Naive thymus-derived CD4-positive, alpha-beta T cell (primary cell): ENCODE measurements at regions not wholly inside any gene's neighbourhood (a gene's known extent, or its start where the extent isn't known, plus 50 kb on each side); places are given as distances from the start of the nearest gene placed in this dataset.

Source experiments
- ATAC-seq: fragments of 150-1000 bp; cut with Tn5 transposase; 2 replicates; pipeline ENCODE4 v1.10.0; 2021; ENCODE audit warnings: mild to moderate bottlenecking, moderate library complexity
- CTCF ChIA-PET: fragments of 350-600 bp; sonication (Branson Sonifier 250); formaldehyde crosslinking; loops from one replicate; lab custom pipeline; 2021; ENCODE audit warnings: antibody characterized with exemption; lab: Charles Lee
- POLR2A ChIA-PET: fragments of 350-600 bp; sonication (Branson Sonifier 250); formaldehyde crosslinking; loops from one replicate; lab custom pipeline; 2021; ENCODE audit warnings: antibody characterized with exemption, inconsistent platforms; lab: Charles Lee
- DNase-seq, 9 donors: peaks; one replicate each; pipeline versions ENCODE4 v3.0.0 to v3.0.0-alpha.2; 2020 to 2022; ENCODE audit warnings: mixed read lengths in 1 of 9
- H3K27ac ChIP-seq: one replicate; pipeline ENCODE4 v1.7.0; 2013; ENCODE audit warnings: mild to moderate bottlenecking, low read depth, low read length, moderate library complexity
- H3K27me3 ChIP-seq, 2 donors: one replicate each; pipeline ENCODE4 v1.7.0; 2013; ENCODE audit warnings: low read length in 2 of 2, mild to moderate bottlenecking in 2 of 2, moderate library complexity in 2 of 2; ENCODE audit not compliant: control insufficient read depth in 2 of 2, insufficient read depth in 2 of 2
- H3K36me3 ChIP-seq, 3 experiments: 1 replicate in 2 of 3; 2 replicates in 1 of 3; pipeline ENCODE4 v1.7.0; 2013; ENCODE audit warnings: low read length in 3 of 3, mild to moderate bottlenecking in 3 of 3, moderate library complexity in 1 of 3; ENCODE audit not compliant: insufficient read depth in 3 of 3, control insufficient read depth in 2 of 3
- H3K4me1 ChIP-seq, 2 donors: one replicate each; pipeline ENCODE4 v1.7.0; 2013; ENCODE audit warnings: low read length in 2 of 2, mild to moderate bottlenecking in 2 of 2, moderate library complexity in 1 of 2; ENCODE audit not compliant: control insufficient read depth in 2 of 2, insufficient read depth in 2 of 2
- H3K4me3 ChIP-seq: 2 replicates; pipeline ENCODE4 v1.7.0; 2013; ENCODE audit warnings: mild to moderate bottlenecking, low read length
- H3K9me3 ChIP-seq, 3 experiments: 1 replicate in 2 of 3; 2 replicates in 1 of 3; pipeline ENCODE4 v1.7.0; 2013; ENCODE audit warnings: low read length in 3 of 3; ENCODE audit not compliant: control insufficient read depth in 2 of 3
- H3K27ac Mint-ChIP-seq, 9 donors: one replicate each; pipeline ENCODE4 v1.8.0; 2020 to 2022; ENCODE audit warnings: mixed read lengths in 9 of 9, mild to moderate bottlenecking in 8 of 9, moderate library complexity in 5 of 9, inconsistent platforms in 2 of 9
- H3K27me3 Mint-ChIP-seq, 5 donors: one replicate each; pipeline ENCODE4 v1.8.0; 2021 to 2022; ENCODE audit warnings: mixed read lengths in 5 of 5, mild to moderate bottlenecking in 1 of 5
- H3K36me3 Mint-ChIP-seq, 5 donors: one replicate each; pipeline ENCODE4 v1.8.0; 2020 to 2022; ENCODE audit warnings: mixed read lengths in 5 of 5, mild to moderate bottlenecking in 3 of 5, inconsistent platforms in 1 of 5
- H3K4me1 Mint-ChIP-seq, 7 donors: one replicate each; pipeline ENCODE4 v1.8.0; 2020 to 2022; ENCODE audit warnings: mixed read lengths in 7 of 7, mild to moderate bottlenecking in 3 of 7, inconsistent platforms in 1 of 7
- H3K4me3 Mint-ChIP-seq, 10 donors: one replicate each; pipeline ENCODE4 v1.8.0; 2020 to 2022; ENCODE audit warnings: mild to moderate bottlenecking in 10 of 10, mixed read lengths in 10 of 10, moderate library complexity in 6 of 10, inconsistent platforms in 2 of 10
- H3K9me3 Mint-ChIP-seq, 11 donors: one replicate each; pipeline ENCODE4 v1.8.0; 2020 to 2022; ENCODE audit warnings: mixed read lengths in 11 of 11, mild to moderate bottlenecking in 4 of 11, inconsistent platforms in 1 of 11, moderate library complexity in 1 of 11
- intact Hi-C, 2 donors: fragments of 100-400 bp; cut with micrococcal nuclease; formaldehyde crosslinking; loops; one replicate each; pipeline ENCODE4 v1.15.1; 2023

- DNase-seq: no peak
- H3K4me3 Mint-ChIP-seq: no peak overlapping the region
- CTCF ChIA-PET: no interaction called here
These were observed 892.1 kb upstream of the DDX18 start for GRCh38 chr2:116922414-116922813.

GRCh38 chr2:116924509-116924908 lies 890.0 kb upstream of the DDX18 start:
- Histone ChIP-seq H3K4me3 (no peak overlapping the region), H3K4me1 (no peaks in the 10 kb centered on the region), H3K36me3 (no peaks in the 10 kb centered on the region), H3K27ac (no peak overlapping the region), H3K27me3 (no peaks in the 10 kb centered on the region), H3K9me3 (no peaks in the 10 kb centered on the region)
- no peaks in the 10 kb centered on the region for H3K27me3 Mint-ChIP-seq
- no peaks in the 10 kb centered on the region for H3K4me1 Mint-ChIP-seq
- no peak for DNase-seq
- H3K27ac Mint-ChIP-seq: no peak overlapping the region
- CTCF ChIA-PET: no interaction called here
- POLR2A ChIA-PET: no interaction called here
- peaks cover 0 to 26% (median 5%) of the 10 kb centered on the region in 11 donors for H3K9me3 Mint-ChIP-seq
- no peak overlapping the region for H3K4me3 Mint-ChIP-seq
- intact Hi-C loops: no loop called here
- ATAC-seq: no peak
- no peaks in the 10 kb centered on the region for H3K36me3 Mint-ChIP-seq

More at GRCh38 chr2:116922414-116922813, 892.1 kb upstream of the DDX18 start:
- H3K9me3 ChIP-seq: no peaks in the 10 kb centered on the region
- H3K27me3 ChIP-seq: no peaks in the 10 kb centered on the region
- Mint-ChIP-seq H3K9me3 (peaks cover 0 to 11% (median 4%) of the 10 kb centered on the region in 11 donors), H3K36me3 (no peaks in the 10 kb centered on the region), H3K27ac (no peak overlapping the region), H3K4me1 (no peaks in the 10 kb centered on the region), H3K27me3 (no peaks in the 10 kb centered on the region)
- intact Hi-C loops: no loop called here
- H3K27ac ChIP-seq: no peak overlapping the region
- H3K4me1 ChIP-seq: no peaks in the 10 kb centered on the region
- POLR2A ChIA-PET: no interaction called here
- ATAC-seq: no peak
- no peak overlapping the region for H3K4me3 ChIP-seq
- H3K36me3 ChIP-seq: no peaks in the 10 kb centered on the region

DNA sequence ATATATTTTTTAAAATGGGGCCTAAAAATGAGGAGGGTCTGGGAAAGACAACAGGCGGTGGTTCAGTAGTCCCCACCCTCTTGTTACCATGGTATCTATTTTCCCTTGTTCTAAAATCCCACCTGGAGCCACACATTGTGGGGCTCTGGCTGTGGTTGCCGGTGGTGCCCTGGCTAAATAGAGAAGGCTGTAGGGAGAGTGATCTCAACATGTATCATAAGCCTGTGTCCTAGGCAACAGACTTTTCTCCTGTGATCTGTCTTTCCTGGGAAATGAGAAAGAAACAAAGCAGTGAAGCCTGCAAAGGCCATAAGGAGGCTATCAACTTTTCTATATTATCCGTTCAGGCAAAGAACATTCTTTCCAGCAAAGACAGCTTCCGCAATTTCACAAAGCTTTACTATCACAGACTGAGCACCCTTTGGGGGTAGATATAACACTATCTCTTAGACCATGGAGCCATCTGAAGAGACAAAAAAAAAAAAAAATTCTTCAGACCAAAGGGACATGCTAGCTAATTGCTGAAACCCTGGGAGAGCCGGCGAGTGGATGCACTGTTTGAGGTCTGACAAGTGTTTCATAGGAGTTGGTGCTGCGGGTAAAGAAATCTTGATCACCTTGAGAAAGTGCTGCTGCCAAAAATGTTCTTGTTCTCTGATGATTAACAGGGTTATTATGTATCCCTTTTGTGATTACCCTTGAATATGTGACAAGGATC lies 879.2 kb upstream of the DDX18 start:
- H3K4me3 Mint-ChIP-seq: no peak overlapping the region
- H3K27ac Mint-ChIP-seq: no peak overlapping the region
- Histone ChIP-seq H3K4me3 (no peak overlapping the region), H3K36me3 (no peaks in the 10 kb centered on the region), H3K27ac (no peak overlapping the region), H3K4me1 (no peaks in the 10 kb centered on the region), H3K27me3 (no peaks in the 10 kb centered on the region), H3K9me3 (no peaks in the 10 kb centered on the region)
- ChIA-PET POLR2A (no interaction called here), CTCF (no interaction called here)
- no peaks in the 10 kb centered on the region for H3K4me1 Mint-ChIP-seq
- H3K9me3 Mint-ChIP-seq: peaks cover 4 to 28% (median 12%) of the 10 kb centered on the region in 11 donors
- no peaks in the 10 kb centered on the region for H3K27me3 Mint-ChIP-seq
- ATAC-seq: no peak
- no peak for DNase-seq
- H3K36me3 Mint-ChIP-seq: peaks cover 0 to 3% (median 0%) of the 10 kb centered on the region in 5 donors
- intact Hi-C loops: no loop called here

GRCh38 chr2:116948258-116948657 lies 866.2 kb upstream of the DDX18 start:
- DNase-seq (no peak), ATAC-seq (no peak)
- H3K27me3 Mint-ChIP-seq: no peaks in the 10 kb centered on the region
- Histone ChIP-seq H3K27me3 (no peaks in the 10 kb centered on the region), H3K4me1 (no peaks in the 10 kb centered on the region), H3K4me3 (no peak overlapping the region), H3K36me3 (no peaks in the 10 kb centered on the region), H3K27ac (no peak overlapping the region), H3K9me3 (no peaks in the 10 kb centered on the region)
- ChIA-PET POLR2A (no interaction called here), CTCF (no interaction called here)
- H3K27ac Mint-ChIP-seq: no peak overlapping the region
- H3K4me1 Mint-ChIP-seq: no peaks in the 10 kb centered on the region
- H3K9me3 Mint-ChIP-seq: peaks cover 0 to 17% (median 3%) of the 10 kb centered on the region in 11 donors
- intact Hi-C loops: no loop called here
- no peaks in the 10 kb centered on the region for H3K36me3 Mint-ChIP-seq
- H3K4me3 Mint-ChIP-seq: no peak overlapping the region

- ATAC-seq (no peak), DNase-seq (no peak)
- Histone ChIP-seq H3K4me1 (no peaks in the 10 kb centered on the region), H3K27ac (no peak overlapping the region), H3K9me3 (no peaks in the 10 kb centered on the region), H3K4me3 (no peak overlapping the region), H3K27me3 (no peaks in the 10 kb centered on the region), H3K36me3 (no peaks in the 10 kb centered on the region)
- H3K27me3 Mint-ChIP-seq: no peaks in the 10 kb centered on the region
- ChIA-PET CTCF (no interaction called here), POLR2A (no interaction called here)
- intact Hi-C loops: no loop called here
- peaks cover 0 to 22% (median 8%) of the 10 kb centered on the region in 11 donors for H3K9me3 Mint-ChIP-seq
- no peaks in the 10 kb centered on the region for H3K4me1 Mint-ChIP-seq
- no peak overlapping the region for H3K27ac Mint-ChIP-seq
- no peak overlapping the region for H3K4me3 Mint-ChIP-seq
- H3K36me3 Mint-ChIP-seq: no peaks in the 10 kb centered on the region
These were observed 865.2 kb upstream of the DDX18 start for GRCh38 chr2:116949249-116949648.

- no peak for DNase-seq
- POLR2A ChIA-PET: no interaction called here
- peaks cover 6 to 30% (median 14%) of the 10 kb centered on the region in 11 donors for H3K9me3 Mint-ChIP-seq
- H3K36me3 Mint-ChIP-seq: no peaks in the 10 kb centered on the region
- intact Hi-C loops: no loop called here
- H3K4me3 Mint-ChIP-seq: no peak overlapping the region
- Histone ChIP-seq H3K27me3 (no peaks in the 10 kb centered on the region), H3K4me1 (no peaks in the 10 kb centered on the region), H3K9me3 (no peaks in the 10 kb centered on the region), H3K27ac (no peak overlapping the region), H3K4me3 (no peak overlapping the region), H3K36me3 (no peaks in the 10 kb centered on the region)
- no peak for ATAC-seq
- no peaks in the 10 kb centered on the region for H3K4me1 Mint-ChIP-seq
- H3K27ac Mint-ChIP-seq: no peak overlapping the region
- H3K27me3 Mint-ChIP-seq: no peaks in the 10 kb centered on the region
- CTCF ChIA-PET: no interaction called here
These were observed 862.2 kb upstream of the DDX18 start for GRCh38 chr2:116952254-116952653.

- Mint-ChIP-seq H3K27me3 (no peaks in the 10 kb centered on the region), H3K4me1 (no peaks in the 10 kb centered on the region), H3K36me3 (no peaks in the 10 kb centered on the region), H3K27ac (no peak overlapping the region), H3K9me3 (peaks cover 3 to 39% (median 16%) of the 10 kb centered on the region in 11 donors), H3K4me3 (no peak overlapping the region)
- POLR2A ChIA-PET: no interaction called here
- H3K27ac ChIP-seq: no peak overlapping the region
- no peaks in the 10 kb centered on the region for H3K27me3 ChIP-seq
- H3K4me3 ChIP-seq: no peak overlapping the region
- DNase-seq (no peak), ATAC-seq (no peak)
- CTCF ChIA-PET: no interaction called here
- H3K9me3 ChIP-seq: no peaks in the 10 kb centered on the region
- H3K36me3 ChIP-seq: no peaks in the 10 kb centered on the region
- H3K4me1 ChIP-seq: no peaks in the 10 kb centered on the region
- intact Hi-C loops: no loop called here
These were observed 858.8 kb upstream of the DDX18 start for GRCh38 chr2:116955646-116956045.
